ENCODE measurements at regions not wholly inside any gene's neighbourhood (a gene's known extent, or its start where the extent isn't known, plus 50 kb on each side); places are given as distances from the start of the nearest gene placed in this dataset.
"Not testable (repeated sequence)": the region's sequence is repeated elsewhere in the genome, so short reads cannot be mapped to it uniquely, and the experiment has no call there.

DNA sequence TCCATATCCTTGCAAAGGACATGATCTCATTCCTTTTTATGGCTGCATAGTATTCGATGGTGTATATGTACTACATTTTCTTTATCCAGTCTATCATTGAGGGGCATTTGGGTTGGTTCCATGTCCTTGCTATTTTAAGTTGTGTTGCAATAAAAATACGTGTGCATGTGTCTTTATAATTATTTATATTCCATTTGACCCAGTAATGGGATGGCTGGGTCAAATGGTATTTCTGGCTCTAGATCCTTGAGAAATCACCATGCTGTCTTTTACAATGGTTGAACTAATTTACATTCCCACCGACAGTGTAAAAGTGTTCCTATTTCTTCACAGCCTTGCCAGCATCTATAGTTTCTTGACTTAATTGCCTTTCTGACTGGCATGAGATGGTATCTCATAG, 972.6 kb upstream of the KCND2 start:
- DNase-seq, result not testable (repeated sequence)

- DNase-seq, result no peak
These were observed 952.7 kb upstream of the KCND2 start for GRCh38 chr7:119320316-119320715.

DNA sequence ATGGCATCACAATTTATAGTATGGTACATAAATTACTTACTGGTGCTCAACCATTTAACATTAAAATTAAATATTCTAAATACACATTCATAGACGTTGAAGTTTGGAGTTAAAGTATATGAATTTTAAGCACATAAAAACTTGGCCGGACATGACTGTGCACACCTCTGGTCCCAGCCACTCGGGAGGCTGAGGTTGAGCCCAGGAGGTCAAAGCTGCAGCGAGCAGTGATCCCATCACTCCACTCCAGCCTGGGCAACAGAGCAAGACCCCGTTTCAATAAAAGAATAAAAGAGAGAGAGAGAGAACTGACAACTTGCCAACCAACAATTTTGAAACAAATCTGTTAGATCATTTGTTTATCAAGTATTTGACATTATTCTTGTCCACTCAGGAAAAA, 943.3 kb upstream of the KCND2 start:
- DNase-seq, result no peak

DNA sequence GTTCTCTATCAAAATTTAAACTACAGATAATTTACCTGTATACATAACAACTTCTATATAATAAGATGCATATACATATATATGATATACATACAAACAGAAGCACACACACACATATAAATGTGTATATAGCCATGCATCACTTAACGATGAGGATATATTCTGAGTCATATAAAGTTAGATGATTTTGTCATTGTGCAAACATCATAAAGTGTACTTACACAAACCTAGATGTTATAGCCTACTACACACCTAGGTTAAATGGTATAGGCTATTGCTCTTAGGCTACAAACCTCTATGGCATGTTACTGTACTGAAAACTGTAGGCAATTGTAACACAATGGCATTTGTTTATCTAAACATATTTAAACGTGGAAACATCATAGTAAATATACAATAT, 937.6 kb upstream of the KCND2 start:
- DNase-seq, result no peak

GRCh38 chr7:119341822-119342221, 931.2 kb upstream of the KCND2 start:
- no peak for DNase-seq

DNA sequence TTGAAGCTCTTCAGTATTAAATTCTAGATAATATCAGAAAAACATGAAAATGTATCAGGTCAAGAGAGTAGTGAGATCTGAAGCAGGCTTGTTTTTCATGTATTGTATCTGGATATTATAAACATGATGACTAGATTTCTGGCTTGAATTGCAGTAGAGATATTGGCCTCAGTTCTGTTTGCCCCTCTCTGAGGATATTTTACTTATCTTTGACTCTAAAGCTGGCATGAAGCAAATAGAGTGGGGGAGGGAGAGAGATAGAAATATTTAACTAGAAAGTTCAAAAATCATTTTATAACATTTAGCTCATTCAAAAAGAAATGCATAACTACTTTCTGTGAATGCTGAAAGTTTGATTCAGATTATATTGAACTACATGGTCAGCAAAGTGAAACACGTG, 929.7 kb upstream of the KCND2 start:
- no peak for DNase-seq

GRCh38 chr7:119344466-119344865, 928.5 kb upstream of the KCND2 start:
- no peak for DNase-seq

DNA sequence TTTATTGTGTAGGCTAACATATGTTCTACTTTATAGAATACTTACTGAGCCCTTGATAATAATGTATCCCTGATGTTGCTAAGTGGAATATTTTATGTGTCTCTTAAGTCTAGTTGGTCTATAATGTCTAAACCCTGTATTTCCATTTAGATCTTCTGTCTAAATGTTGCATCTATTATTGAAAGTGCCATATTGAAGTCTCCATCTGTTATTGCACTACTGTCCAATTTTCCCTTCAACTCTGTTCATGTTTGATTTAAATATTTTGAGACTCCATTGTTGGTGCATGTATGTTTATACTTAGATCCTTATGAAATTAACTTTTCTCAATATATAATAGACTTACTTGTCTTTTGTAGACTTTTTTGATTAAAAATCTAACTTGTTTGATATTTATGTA, 924.5 kb upstream of the KCND2 start:
- DNase-seq, result no peak

DNA sequence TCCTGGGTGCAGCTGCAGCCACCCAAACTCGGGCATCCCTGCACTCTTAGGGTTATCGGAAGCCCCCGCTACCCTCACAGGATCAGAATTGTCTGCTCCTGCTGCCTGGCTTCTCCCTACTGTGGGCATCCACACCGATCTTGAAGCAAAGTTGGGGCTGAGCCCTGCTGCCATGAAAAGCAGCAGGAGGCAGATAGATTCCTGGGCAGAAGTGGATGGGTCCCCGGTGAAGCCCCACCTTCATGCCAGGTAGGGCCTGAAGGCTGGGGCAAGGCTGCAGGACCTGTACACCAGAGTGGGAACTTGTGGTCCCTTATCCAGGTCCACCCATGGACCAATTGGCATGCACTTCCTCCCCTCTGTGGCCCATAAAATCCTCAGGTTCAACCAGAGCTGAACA, 922.6 kb upstream of the KCND2 start:
- DNase-seq, result no peak

DNA sequence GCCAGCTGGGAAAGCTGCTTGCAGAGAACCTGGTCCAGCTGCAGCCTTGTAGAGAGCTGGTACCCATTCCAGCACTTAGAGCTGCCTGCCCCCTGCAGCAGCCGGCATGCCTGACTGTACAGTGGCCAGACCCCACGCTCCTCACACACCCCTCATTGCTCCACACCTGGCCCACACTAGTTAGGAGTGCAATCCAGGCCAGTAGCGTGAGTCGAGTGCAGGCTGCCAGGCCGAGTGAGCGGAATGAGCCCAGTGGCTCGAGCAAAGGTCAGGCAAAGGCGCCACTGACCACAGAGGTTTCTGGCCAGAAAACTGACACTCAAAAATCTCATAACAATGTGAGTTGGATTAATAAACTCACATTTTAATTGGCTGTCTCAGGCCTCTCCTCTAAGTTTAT, 921.7 kb upstream of the KCND2 start:
- DNase-seq, result no peak

DNA sequence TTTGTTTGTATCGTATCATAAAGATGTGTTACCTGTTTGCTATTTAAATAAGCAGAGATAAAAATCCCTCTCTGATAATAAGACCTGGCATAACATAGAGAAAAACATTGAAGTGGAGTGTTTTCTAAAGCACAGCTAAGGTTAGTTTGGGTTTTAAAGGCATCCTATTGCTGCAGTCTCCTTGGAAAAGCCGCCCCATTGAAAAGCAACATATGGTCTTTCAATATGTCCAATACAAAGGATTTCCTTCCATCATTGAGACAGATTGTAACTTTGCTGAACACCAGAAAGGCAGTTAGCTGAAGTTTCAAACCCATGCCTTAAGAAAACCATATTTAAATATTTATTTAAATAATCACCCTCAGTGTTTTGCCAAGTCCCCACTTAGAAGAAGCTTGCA, 898.5 kb upstream of the KCND2 start:
- DNase-seq, result no peak

- DNase-seq, result no peak
These were observed 895.1 kb upstream of the KCND2 start for GRCh38 chr7:119377861-119378260.

DNA sequence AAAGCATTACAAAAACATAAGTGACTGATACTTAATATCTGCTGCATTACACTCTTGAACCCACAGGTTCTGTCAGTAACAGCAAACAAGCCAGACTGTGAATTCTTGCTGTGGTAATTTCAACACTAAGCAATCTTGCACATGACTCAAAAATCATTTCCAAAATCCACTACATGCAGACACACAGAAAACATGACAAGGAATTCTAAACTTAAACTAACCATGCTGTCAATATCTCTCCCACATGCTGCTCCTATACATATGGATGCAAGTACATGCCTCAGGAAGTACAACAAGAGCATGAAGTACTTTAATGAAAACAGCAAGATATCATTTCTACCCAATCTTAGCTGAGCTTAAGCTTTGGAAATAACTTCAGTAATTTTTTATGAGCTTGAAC, 890.2 kb upstream of the KCND2 start:
- no peak for DNase-seq

DNA sequence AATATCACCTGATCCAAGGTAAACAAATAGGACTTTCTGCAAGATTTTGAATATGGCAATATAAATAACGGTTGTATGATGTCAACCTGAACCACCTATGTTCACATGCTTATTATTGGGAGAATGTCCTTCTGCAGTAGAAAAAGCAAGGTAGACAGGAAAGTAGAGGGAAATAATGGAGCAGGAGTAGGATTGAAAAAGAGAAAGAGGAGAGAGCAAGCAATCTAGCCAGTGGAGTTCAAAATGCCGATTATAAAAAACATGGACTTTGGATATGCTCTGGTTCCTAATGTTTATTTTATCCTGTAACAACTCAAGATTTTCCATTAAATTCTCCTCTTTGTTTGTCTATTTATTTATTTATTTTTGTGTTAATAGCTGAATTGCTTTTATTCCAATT, 878.0 kb upstream of the KCND2 start:
- no peak for DNase-seq

DNA sequence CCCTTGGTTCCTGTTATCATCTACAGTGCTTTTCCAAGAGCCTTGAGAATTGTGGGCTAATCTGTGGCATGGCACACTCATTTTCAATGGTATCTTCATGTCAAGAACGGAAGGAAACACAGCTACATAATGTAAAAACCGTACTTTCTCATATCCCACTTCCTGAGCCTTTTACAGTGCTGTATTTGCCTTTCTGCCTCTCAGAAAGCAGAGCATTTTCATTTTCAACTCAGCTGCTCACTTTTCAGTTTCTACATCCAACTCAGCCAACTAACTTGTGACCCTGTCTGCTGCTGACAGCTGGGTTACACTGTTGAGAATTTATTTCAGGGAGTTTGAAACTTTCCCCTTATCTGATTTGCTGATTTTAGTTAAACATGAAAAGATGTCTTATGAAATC, 875.8 kb upstream of the KCND2 start:
- no peak for DNase-seq

DNA sequence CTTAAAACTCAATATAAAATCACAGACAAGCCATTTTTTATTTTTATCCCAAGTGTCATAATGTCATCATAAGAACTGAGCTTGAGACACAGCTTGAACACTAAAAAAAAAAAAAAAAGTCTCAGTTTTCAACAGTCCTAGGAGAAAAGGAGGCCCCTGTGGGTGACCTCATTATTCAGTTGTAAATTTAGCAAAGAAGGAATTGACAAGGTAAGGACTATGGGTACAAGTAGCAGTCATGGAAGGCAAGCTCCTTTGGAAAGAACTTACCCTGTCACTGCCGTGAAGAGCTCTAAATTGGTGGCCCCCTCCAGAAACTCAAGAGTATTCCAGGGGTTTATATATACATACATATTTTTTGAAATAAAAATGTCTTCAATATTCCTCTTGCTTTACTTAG, 864.4 kb upstream of the KCND2 start:
- no peak for DNase-seq

DNA sequence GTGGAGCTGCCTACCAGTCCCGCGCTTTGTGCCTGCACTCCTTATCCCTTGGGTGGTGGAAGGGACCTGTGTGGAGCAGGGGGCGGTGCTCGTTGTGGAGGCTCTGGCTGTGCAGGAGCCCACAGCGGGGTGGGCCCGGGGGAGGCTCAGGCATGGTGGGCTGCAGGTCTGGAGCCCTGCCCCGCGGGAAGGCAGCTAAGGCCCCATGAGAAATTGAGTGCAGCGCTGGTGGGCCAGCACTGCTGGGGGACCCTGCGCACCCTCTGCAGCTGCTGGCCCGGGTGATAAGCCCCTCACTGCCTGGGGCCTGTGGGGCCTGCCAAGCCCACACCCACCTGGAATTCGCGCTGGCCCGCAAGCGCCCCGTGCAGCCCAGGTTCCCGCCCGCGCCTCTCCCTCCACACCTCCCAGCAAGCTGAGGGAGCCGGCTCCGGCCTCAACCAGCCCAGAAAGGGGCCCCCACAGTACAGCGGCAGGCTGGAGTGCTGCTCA, 859.6 kb upstream of the KCND2 start:
- DNase-seq, result no peak

DNA sequence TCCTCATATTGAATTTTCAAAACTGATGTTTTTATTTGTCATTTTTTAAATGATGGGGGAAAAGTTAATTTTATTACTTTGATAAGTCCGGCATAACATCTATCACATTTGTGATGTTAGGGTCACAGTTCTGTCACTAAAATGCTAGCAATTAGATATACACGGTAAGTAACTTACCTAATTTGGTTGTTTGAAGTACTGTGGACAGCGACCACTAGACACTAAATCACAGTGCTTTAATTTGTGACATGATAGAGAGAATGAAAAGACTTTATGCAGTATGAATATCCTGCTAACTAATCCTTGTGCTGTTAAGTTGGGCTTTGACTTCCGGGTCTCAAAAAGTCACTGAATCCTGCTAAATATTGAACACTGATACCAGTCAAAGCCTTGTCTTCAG, 857.3 kb upstream of the KCND2 start:
- no peak for DNase-seq

- DNase-seq, result no peak
These were observed 851.3 kb upstream of the KCND2 start for GRCh38 chr7:119421657-119422056.

GRCh38 chr7:119436882-119437281, 836.1 kb upstream of the KCND2 start:
- DNase-seq, result no peak

DNA sequence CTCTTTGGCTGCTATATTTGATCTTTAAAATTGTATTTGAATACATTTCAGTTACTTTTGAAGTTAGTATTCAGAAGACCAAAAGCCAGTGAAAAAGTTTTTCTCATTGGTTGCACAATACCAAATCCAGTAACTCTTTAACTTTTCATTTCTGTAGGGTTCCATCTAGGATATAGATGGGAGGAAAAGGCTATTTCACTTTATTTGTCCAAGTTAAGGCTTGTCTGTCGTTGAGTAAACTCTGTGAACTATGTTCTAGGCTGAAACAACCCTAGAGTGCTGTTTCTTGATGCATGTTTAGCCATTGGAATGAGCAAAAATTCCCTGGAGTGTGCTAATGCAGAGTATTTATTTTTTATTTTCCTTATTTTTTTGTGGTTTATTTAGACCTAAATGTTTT, 834.7 kb upstream of the KCND2 start:
- no peak for DNase-seq

DNA sequence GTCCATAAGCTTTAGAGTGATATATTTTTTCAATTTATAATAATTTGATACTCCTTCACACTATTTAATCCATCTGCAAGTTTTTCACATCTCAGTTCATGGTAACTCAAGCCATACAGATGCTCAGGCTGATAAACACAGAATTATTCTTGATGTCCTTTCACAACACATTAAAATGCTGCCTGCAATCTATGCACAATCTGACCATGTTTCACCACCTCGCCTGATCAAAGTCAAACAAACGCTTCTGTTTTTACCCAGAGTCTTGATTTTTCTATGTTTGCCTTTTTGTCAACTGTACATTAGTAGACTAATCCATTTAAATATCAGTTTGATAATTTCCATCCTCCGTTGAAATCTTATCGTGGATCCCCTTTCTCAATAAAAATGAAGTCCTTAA, 833.8 kb upstream of the KCND2 start:
- DNase-seq, result no peak

DNA sequence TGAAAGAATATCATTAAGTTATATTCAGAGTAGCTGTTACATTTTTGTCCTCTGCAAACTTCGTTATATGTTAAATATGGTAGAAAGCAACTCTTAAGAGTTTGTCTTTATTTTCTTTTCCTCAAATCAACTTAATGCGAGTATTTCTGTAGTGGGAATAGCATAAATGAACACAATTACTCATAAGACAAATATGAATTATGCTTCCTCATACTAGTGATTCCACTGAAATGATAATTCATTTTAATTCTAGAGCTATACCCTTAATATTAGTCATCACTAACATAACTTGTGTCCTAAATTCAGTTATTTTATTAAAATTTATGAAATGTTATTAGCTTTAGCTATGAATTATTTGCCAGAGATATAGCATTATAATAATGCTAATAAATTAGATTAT, 820.6 kb upstream of the KCND2 start:
- no peak for DNase-seq

- no peak for DNase-seq
These were observed 807.1 kb upstream of the KCND2 start for GRCh38 chr7:119465798-119466305.

- DNase-seq, result no peak
These were observed 800.5 kb upstream of the KCND2 start for GRCh38 chr7:119472408-119473038.

All from kidney glomerular epithelial cell (primary cell).